Panc1 (cell line): ENCODE measurements at regions not wholly inside any gene's neighbourhood (a gene's known extent, or its start where the extent isn't known, plus 50 kb on each side); places are given as distances from the start of the nearest gene placed in this dataset.

Source experiments
- CTCF ChIP-seq: fragments of 450-650 bp; IDR thresholded peaks from 2 replicates; pipeline ENCODE4 v1.5.1; 2017; ENCODE audit warnings: mild to moderate bottlenecking
- POLR2AphosphoS5 ChIP-seq: IDR thresholded peaks from 2 replicates; pipeline ENCODE4 v1.6.1; 2012; ENCODE audit warnings: mild to moderate bottlenecking, low read depth, low read length, moderate library complexity
- REST ChIP-seq, 2 experiments: IDR thresholded peaks; 2 replicates each; pipeline ENCODE4 v1.6.1; 2011 to 2012; ENCODE audit warnings: low read depth in 2 of 2, control low read depth in 1 of 2, low read length in 1 of 2, mild to moderate bottlenecking in 1 of 2, moderate library complexity in 1 of 2; ENCODE audit not compliant: insufficient read depth in 1 of 2
- TCF7L2 ChIP-seq: IDR thresholded peaks from 2 replicates; pipeline ENCODE4 v1.6.1; 2011; ENCODE audit warnings: mild to moderate bottlenecking, low read depth, low read length, inconsistent platforms

DNA sequence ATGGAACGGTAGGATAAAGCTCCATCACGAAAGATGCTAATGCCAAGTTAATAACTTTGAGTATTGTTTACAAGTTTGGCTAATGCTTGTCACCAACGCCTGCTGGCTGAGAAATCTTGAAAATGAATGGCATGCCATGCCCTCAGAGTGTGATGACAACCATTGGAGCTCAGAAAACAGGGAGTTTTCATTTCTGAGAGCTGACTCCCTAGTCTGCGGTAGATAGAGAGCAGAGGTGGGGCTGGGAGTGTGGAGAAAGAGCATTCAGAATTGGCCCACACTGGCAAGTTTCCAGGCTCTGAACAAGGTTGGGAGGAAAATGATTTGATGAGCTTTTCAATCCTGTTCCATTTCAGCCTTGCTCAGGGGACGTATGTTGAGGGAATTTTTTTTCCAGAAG is 183.9 kb downstream of the CPEB2 start:
- TF ChIP-seq REST (IDR thresholded peaks at IDR 0.05; ENCODE audit: insufficient read depth in 1 of 2, low read depth in 2 of 2, low read length in 1 of 2) (no peak), CTCF (no peak), TCF7L2 (no peak), POLR2AphosphoS5 (no peak)
